Fibroblast of upper back skin (primary cell): ENCODE measurements at regions not wholly inside any gene's neighbourhood (a gene's known extent, or its start where the extent isn't known, plus 50 kb on each side); places are given as distances from the start of the nearest gene placed in this dataset.
"Not testable (repeated sequence)": the region's sequence is repeated elsewhere in the genome, so short reads cannot be mapped to it uniquely, and the experiment has no call there.

Experiments
- DNase-seq: peaks from one replicate; pipeline ENCODE4 v3.0.0-alpha.2; 2013

GRCh38 chr2:82256983-82257632 lies 1952.6 kb upstream of the LRRTM1 start:
- no peak for DNase-seq

GRCh38 chr2:82256288-82256687 lies 1951.7 kb upstream of the LRRTM1 start:
- no peak for DNase-seq

DNA sequence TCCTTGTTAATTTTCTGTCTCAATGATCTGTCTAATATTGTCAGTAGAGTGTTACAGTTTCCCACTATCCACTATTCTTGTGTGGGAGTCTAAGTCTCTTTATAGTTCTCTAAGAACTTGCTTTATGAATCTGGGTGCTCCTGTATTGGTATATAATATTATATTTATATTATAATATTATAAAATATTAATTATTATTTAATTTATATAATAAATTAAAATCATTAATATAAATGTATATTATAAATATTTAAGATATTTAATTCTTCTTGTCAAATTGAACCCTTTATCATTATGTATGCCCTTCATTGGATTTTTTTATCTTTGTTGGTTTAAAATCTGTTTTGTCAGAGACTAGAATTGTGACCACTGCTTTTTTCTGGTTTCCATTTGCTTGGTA lies 1950.2 kb upstream of the LRRTM1 start:
- DNase-seq = no peak

- no peak for DNase-seq
Observed at GRCh38 chr2:82246220-82246775, 1941.7 kb upstream of the LRRTM1 start.

GRCh38 chr2:82239176-82239575 lies 1934.6 kb upstream of the LRRTM1 start:
- no peak for DNase-seq

- DNase-seq = no peak
Observed at GRCh38 chr2:82237994-82238662, 1933.6 kb upstream of the LRRTM1 start.

- DNase-seq = no peak
Observed at GRCh38 chr2:82234283-82234874, 1929.8 kb upstream of the LRRTM1 start.

- DNase-seq = no peak
Observed at GRCh38 chr2:82233806-82234205, 1929.3 kb upstream of the LRRTM1 start.

DNA sequence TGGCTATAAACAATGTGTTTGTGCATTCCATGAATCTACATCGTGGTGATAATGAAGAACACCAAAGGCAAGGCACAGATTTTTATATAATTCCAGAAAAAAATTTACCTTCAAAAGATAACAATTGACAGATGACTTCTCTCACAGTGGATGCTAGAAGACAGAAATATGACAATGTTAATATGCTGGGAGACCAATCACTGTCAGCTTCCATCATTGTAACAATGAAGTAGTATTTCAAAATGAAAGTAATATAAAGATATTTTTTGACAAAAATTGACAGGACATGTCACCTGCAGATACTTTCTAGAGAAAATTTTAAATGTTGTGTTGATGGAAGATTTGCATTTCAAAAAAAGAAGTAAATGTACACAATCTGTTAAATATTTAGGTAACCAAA lies 1925.9 kb upstream of the LRRTM1 start:
- no peak for DNase-seq

DNA sequence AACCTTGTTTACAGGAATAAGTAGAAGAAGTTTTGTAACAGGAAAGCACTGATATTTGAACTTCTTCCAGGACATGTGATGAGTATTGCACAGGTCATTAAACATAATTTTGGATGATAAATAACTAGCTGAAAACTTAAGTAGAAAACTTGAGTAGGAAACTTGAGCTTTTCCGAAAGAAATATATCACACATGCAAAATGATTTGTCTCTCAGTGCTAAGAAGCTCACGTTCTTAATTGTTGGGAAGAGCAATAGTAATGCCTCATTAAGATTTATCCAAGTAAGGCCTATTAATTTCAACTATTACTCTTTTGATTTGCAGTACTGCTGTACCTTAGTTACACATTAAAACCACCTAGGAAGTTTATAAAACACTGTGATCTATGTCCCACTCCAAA lies 1921.9 kb upstream of the LRRTM1 start:
- DNase-seq = no peak

DNA sequence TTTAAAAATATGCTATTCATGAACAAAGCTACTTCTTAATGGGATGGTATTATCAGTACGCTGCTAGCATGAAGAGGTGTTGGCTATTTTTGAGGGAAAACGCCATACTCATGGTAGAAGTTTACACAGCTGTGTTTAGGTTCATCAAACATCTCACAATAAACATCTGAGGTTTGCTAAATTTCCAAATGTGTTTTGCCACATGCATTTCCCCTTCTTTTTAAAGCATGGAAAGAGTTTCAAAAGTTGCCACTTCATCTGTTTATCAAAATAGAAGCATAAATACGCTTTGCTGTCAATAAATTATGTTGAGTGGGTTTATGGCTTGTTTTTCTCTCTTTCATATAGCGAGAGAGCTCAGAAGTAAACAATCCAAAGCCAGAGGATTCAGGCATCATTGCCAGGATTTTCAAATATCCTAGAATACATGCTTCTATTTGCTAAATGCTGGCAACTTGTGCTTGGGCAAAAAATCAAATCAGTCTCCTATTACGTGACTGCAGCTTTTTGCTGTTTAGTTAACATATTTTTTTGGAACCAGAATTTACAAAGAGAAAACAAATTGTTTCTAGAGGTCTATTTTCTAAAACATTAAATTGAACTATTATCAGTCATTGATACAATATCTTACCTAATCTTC lies 1919.9 kb upstream of the LRRTM1 start:
- no peak for DNase-seq

DNA sequence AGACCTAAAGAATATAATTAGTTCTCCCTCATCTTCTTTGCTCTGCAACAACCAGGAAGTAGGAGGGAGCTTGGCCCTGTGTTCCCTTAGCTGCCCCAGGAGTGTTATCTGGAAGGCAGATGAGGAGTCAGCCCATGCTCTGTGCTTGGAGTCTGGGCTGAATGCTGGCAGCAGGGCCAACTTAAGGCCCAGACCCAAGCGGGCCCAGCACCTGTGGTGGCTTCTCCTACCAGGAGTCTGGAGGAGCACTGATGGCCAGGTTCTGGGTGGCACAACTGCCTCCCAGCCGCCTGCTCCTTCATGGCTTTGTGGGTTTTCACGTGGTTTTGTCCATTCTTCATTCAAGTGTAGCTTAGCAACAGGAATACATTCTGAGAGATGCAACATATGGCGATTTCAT lies 1910.7 kb upstream of the LRRTM1 start:
- DNase-seq = no peak

DNA sequence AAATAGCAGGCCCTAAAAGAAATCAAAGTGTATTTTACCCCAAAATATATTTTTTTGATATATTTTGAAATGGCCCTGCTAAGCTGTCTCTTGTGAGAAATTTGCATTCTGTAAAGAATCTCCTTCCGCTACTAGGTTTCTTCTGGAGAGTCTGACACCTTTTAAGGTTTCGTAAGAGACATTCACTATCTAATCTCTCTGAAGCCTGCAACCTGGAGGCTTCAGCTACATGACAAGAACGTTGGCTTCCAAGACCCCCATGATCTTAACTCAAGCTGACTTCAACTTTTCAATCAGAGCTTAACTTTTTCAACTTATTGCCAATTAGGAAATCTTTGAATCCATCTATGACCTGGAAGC lies 1894.9 kb upstream of the LRRTM1 start:
- no peak for DNase-seq

DNA sequence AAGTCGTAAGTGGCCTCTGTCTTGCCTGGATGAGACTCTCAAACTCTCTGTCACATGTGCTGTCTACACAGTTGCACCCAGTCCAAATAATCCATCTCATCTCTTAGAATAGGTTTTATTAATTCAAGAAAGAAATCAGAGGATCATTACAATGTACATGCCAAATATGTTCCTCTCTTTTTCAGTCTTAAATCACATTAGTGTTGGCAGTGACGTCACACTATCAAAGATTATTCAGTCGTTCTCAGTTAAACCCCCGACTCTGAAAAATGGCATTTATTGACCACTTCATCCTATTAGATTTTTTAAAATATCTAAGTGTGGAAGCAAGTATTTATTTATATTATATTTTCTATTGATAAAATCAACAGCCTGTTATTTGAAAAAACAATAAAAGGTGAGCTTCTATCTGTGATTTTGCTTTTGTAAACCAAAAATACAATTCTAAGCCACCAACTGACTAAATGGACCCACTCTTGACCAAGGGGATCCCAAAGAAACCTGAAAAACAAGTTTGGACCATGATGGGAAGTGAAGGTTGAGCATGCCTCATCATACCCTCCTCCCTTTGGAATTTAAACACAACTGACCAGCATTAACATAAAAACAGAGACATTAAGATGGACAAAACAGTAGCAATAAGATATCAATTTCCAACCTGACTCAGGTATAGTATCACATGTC lies 1894.4 kb upstream of the LRRTM1 start:
- DNase-seq = no peak

DNA sequence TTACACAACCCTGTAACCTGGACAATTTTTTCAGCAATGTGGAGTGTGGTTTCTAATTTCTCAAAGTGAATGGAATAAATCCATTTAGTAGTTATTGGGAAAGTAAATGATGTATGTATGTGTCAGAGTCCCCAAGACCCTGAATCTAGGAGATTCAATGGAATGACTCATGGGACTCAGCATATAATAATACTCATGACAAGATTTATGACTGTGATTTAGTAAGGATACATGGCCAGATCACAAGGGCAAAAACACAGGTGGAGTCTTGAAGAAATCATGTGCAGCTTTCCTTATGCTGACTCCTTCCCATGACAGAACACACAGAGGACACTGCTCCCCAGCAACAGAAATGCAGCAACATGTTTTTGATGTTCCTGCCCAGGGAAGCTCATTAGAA lies 1877.7 kb upstream of the LRRTM1 start:
- no peak for DNase-seq

- DNase-seq = not testable (repeated sequence)
Observed at GRCh38 chr2:82175210-82175609, 1870.7 kb upstream of the LRRTM1 start.

DNA sequence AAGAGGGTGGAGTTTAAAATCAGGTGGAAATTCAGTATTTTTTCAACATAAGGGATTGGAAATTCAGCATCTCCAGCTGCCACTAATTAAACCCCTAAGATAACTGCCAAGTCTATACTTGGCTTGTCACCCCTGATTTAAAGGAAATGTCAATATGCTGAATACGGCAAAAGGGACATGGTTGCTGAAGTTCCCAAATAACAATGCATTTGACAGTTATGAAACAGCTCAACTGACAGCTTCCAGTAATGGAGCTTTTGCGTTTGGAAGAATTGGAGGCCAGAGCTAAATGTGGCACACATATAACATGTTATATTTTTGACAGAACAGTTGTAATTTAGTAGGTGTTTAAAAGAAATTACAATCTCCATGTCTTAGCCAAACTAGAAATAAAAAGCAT lies 1867.9 kb upstream of the LRRTM1 start:
- no peak for DNase-seq

DNA sequence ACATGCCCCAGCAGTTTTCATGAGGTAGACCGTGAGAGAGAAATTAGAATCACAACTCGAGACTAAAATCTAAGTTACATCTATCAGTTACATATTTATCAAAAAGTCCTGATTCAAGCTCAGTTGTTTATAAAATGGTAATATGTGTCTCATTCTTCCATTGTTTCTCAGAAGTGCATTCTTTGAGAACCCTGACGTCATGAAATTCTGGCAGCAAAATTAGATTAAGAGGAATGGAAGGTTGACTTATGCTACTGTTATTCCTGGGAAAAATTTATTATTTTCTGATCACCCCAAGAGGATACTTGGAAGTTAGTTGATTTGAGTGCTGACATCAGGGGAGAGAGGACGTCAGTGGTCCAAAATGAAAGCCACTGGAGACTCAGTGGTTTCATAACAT lies 1864.8 kb upstream of the LRRTM1 start:
- no peak for DNase-seq

GRCh38 chr2:82165377-82165776 lies 1860.8 kb upstream of the LRRTM1 start:
- no peak for DNase-seq

- DNase-seq = no peak
Observed at GRCh38 chr2:82158150-82158549, 1853.6 kb upstream of the LRRTM1 start.

DNA sequence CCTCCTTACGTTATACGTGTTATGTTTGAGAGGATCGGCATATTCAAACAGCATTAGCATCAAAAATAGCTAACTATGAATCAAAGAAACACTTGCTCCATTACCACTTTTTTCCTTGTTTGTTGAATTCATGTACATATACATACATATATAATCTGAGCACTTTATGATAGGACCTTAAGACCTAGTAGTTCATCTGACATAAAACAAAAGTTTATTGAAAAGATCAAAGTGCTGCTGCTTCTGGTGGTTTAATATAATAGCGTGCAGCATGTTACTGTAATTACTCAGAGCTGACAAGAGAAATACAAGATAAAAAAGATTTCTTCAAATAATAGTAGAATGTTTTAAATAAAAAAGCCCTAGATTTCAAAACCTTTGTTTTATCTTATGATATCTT lies 1850.9 kb upstream of the LRRTM1 start:
- no peak for DNase-seq

DNA sequence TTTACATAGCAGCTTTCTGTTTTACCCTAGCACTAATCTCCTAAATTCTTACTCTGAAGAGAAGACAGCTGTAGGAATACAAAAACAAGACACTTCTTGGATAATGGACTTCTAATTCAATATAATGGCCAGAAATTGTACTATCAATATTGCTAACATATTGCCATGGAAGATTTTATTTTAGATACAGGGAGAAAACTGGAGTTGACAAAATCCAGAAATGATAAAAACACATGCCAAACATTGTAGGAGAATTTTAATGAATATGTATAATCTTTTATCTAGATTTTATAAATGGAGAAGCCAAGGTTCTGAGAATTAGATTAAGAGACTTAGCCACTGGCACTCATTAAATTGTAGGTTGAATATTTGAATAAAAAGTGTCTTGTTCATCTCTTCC lies 1838.8 kb upstream of the LRRTM1 start:
- DNase-seq = no peak

GRCh38 chr2:82139979-82140611 lies 1835.5 kb upstream of the LRRTM1 start:
- DNase-seq = no peak
